ENCODE measurements at regions not wholly inside any gene's neighbourhood (a gene's known extent, or its start where the extent isn't known, plus 50 kb on each side); places are given as distances from the start of the nearest gene placed in this dataset.

GRCh38 chr10:24006741-24007140 is 202.2 kb upstream of the KIAA1217 start:
- H3K4me1 Mint-ChIP-seq, result peaks cover 52% of the 10 kb centered on the region
- DNase-seq, result no peak

DNA sequence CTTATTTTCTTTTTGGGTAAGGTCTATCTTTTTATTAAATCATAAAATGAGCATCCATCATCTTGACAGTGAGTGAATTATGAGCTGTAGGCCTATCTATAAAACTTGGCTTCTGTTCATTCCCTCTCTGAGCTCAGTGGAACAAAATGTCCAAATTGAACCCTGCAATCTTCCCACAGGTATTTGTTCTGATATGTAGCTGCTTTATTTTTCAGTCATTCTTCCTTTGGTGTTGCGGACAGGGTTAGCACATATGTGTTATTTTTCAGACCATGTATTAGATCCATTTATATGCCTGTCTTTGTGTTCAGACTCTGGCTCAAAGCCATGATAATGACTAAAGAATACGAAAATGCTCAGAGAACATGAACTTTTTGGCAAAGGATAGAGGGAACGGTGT is 201.6 kb upstream of the KIAA1217 start:
- peaks cover 52% of the 10 kb centered on the region for H3K4me1 Mint-ChIP-seq
- H3K27me3 Mint-ChIP-seq (ENCODE audit: low read depth, poor library complexity), result no peaks in the 10 kb centered on the region
- no peaks in the 10 kb centered on the region for H3K9me3 Mint-ChIP-seq
- no peaks in the 10 kb centered on the region for H3K36me3 Mint-ChIP-seq (ENCODE audit: low read depth)
- peak overlapping the region; percentile 99 for H3K27ac Mint-ChIP-seq
- no peak for DNase-seq
- peak overlapping the region; percentile 70 for H3K4me3 Mint-ChIP-seq
- TF ChIP-seq, protein P1, sequence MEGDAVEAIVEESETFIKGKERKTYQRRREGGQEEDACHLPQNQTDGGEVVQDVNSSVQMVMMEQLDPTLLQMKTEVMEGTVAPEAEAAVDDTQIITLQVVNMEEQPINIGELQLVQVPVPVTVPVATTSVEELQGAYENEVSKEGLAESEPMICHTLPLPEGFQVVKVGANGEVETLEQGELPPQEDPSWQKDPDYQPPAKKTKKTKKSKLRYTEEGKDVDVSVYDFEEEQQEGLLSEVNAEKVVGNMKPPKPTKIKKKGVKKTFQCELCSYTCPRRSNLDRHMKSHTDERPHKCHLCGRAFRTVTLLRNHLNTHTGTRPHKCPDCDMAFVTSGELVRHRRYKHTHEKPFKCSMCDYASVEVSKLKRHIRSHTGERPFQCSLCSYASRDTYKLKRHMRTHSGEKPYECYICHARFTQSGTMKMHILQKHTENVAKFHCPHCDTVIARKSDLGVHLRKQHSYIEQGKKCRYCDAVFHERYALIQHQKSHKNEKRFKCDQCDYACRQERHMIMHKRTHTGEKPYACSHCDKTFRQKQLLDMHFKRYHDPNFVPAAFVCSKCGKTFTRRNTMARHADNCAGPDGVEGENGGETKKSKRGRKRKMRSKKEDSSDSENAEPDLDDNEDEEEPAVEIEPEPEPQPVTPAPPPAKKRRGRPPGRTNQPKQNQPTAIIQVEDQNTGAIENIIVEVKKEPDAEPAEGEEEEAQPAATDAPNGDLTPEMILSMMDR (IDR thresholded peaks at IDR 0.05), result no peak

More at GRCh38 chr10:24006741-24007140, 202.2 kb upstream of the KIAA1217 start:
- no peaks in the 10 kb centered on the region for H3K36me3 Mint-ChIP-seq (ENCODE audit: low read depth)
- no peaks in the 10 kb centered on the region for H3K27me3 Mint-ChIP-seq (ENCODE audit: low read depth, poor library complexity)
- TF ChIP-seq, protein P1 (IDR thresholded peaks at IDR 0.05), result no peak
- H3K9me3 Mint-ChIP-seq, result no peaks in the 10 kb centered on the region
- no peak overlapping the region for H3K4me3 Mint-ChIP-seq
- H3K27ac Mint-ChIP-seq, result peak overlapping the region; percentile 99

DNA sequence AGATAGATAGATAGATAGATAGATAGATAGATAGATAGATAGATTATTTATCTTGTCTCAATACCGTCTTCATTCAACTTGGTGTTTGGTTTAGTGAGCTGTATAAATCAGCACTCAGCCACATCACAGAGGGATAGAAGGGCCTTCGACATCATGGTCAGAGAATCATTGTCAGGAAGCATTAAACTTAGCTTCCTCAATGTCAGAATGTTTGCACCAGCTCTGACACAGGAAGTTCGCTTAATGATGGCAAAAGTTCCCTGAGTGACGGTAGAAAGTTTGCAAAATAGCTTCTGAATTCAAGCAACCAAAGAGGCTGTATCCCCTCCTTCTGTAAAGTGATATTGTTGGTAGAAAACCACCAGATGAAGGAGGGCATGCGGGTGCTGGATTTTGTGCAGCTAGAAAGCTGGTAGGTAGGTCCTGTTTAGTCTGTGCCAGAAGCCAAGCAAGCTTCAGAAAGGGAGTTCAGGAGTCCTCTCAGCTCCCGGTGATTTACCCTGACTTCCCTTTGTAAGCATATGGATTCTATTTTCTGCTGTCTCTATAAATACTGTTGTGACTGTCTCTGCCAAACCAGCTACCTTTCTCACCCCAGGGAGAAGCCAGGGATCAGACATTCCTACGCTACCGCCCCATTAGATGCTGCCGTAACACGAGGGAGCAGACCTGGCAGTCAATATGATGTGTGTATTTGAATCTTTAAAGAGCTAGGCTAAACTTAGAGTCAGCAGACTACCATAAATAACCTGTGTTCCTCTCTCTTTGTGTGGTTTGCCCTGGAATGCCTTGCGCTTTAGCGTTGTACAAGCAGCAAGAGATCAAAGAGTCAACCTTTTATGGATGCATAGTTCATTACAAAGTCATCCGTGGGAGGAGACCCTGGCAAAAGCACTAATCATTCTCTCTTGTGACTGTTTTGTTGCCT is 200.5 kb upstream of the KIAA1217 start:
- Mint-ChIP-seq H3K27me3 (ENCODE audit: low read depth, poor library complexity) (no peaks in the 10 kb centered on the region), H3K9me3 (no peaks in the 10 kb centered on the region), H3K4me1 (peaks cover 59% of the 10 kb centered on the region), H3K27ac (peak overlapping the region; percentile 99), H3K36me3 (ENCODE audit: low read depth) (no peaks in the 10 kb centered on the region), H3K4me3 (peak overlapping the region; percentile 70)
- DNase-seq, result peak; percentile 41
- TF ChIP-seq, protein P1 (IDR thresholded peaks at IDR 0.05), result no peak

- DNase-seq, result no peak
- TF ChIP-seq, protein P1 (IDR thresholded peaks at IDR 0.05), result no peak
- Mint-ChIP-seq H3K4me3 (peak overlapping the region; percentile 70), H3K27me3 (ENCODE audit: low read depth, poor library complexity) (no peaks in the 10 kb centered on the region), H3K27ac (peak overlapping the region; percentile 99), H3K36me3 (ENCODE audit: low read depth) (no peaks in the 10 kb centered on the region), H3K9me3 (peaks cover 3% of the 10 kb centered on the region), H3K4me1 (peaks cover 62% of the 10 kb centered on the region)
Observed at GRCh38 chr10:24009115-24009514, 199.8 kb upstream of the KIAA1217 start.

GRCh38 chr10:24009736-24010135 is 199.2 kb upstream of the KIAA1217 start:
- no peak for DNase-seq
- TF ChIP-seq, protein P1 (IDR thresholded peaks at IDR 0.05), result no peak
- Mint-ChIP-seq H3K4me1 (peaks cover 62% of the 10 kb centered on the region), H3K27ac (peak overlapping the region; percentile 83), H3K9me3 (peaks cover 3% of the 10 kb centered on the region), H3K27me3 (ENCODE audit: low read depth, poor library complexity) (no peaks in the 10 kb centered on the region), H3K4me3 (no peak overlapping the region), H3K36me3 (ENCODE audit: low read depth) (no peaks in the 10 kb centered on the region)
